Stimulated activated naive CD8-positive, alpha-beta T cell treated with anti-CD3 and anti-CD28 coated beads, Interleukin-15, Interleukin-2, amounts not matched to agents 100 ng/mL and 50 ng/mL, for 24 hours (primary cell): ENCODE measurements at regions not wholly inside any gene's neighbourhood (a gene's known extent, or its start where the extent isn't known, plus 50 kb on each side); places are given as distances from the start of the nearest gene placed in this dataset.

Experiments
- H3K27ac Mint-ChIP-seq: one replicate; pipeline ENCODE4 v1.8.0; 2021; ENCODE audit warnings: mild to moderate bottlenecking, mixed read lengths
- H3K27me3 Mint-ChIP-seq: one replicate; pipeline ENCODE4 v1.8.0; 2021; ENCODE audit warnings: mixed read lengths
- H3K36me3 Mint-ChIP-seq: one replicate; pipeline ENCODE4 v1.8.0; 2021; ENCODE audit warnings: low read depth, mixed read lengths
- H3K4me1 Mint-ChIP-seq: one replicate; pipeline ENCODE4 v1.8.0; 2021; ENCODE audit warnings: low read depth, mixed read lengths
- H3K4me3 Mint-ChIP-seq: one replicate; pipeline ENCODE4 v1.8.0; 2021; ENCODE audit warnings: mild to moderate bottlenecking, mixed read lengths
- H3K9me3 Mint-ChIP-seq: one replicate; pipeline ENCODE4 v1.8.0; 2021; ENCODE audit warnings: mixed read lengths

DNA sequence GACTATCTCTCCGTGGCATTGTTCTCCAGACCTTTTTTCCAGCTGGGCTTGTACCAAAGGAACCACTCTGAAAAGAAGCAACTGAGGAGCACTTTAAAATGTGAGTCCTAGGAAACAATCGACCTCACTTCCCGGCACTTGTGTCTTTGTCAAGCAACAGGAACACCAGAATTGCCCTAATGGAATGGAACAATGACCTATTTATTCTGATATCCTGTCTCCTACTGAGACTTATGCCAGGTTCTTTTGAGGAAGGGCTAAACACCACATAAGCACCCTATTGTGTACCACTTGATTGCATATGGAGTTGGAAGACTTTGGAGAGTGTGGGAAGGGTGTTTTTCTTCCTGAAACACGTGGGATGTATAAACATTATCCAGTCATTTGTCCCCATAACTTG lies 56.8 kb upstream of the TGFBR2 start:
- no peaks in the 10 kb centered on the region for H3K36me3 Mint-ChIP-seq
- H3K27ac Mint-ChIP-seq, result no peak overlapping the region
- no peaks in the 10 kb centered on the region for H3K9me3 Mint-ChIP-seq
- peaks cover 56% of the 10 kb centered on the region for H3K4me1 Mint-ChIP-seq
- no peaks in the 10 kb centered on the region for H3K27me3 Mint-ChIP-seq
- H3K4me3 Mint-ChIP-seq, result no peak overlapping the region

DNA sequence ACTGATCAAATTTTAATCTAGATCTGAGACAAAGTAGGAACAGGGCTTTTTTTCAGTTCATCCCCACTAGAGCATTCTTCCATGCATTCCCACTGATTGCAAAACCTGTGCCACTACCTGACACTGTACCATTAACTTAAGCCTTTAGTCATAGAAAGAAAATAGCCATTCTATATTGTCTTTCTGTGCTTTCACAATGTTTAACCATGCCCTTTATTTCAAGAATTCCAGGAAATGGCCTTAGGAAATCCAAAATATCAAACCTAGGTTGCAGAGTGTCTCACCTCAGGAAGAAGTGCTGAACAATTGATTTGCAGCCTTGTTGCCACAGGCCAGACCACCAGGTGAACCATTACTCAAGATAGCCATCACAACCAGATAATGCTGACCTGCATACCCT lies 56.2 kb upstream of the TGFBR2 start:
- H3K9me3 Mint-ChIP-seq, result no peaks in the 10 kb centered on the region
- H3K27me3 Mint-ChIP-seq, result no peaks in the 10 kb centered on the region
- no peak overlapping the region for H3K27ac Mint-ChIP-seq
- peaks cover 49% of the 10 kb centered on the region for H3K4me1 Mint-ChIP-seq
- H3K36me3 Mint-ChIP-seq, result no peaks in the 10 kb centered on the region
- H3K4me3 Mint-ChIP-seq, result no peak overlapping the region

DNA sequence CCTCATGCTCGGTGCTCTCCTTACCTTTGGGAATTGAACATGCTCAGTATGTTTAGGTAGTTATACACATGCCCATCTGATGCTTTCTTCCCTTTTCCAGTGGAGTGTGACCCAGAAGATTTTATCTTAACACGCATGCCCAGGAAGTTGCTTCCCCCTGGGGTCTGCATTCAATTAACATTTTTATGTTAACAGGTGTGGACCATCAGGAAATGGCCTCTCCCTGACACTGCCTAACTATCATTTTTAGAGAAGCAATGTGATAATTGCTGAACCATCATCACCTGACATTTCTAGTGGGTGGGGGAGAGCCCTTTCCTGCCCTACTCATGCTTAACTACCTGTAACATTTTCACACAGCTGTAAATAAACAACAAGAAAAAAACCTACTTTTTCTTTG lies 55.1 kb upstream of the TGFBR2 start:
- no peak overlapping the region for H3K4me3 Mint-ChIP-seq
- H3K27me3 Mint-ChIP-seq, result no peaks in the 10 kb centered on the region
- no peaks in the 10 kb centered on the region for H3K9me3 Mint-ChIP-seq
- H3K4me1 Mint-ChIP-seq, result peaks cover 40% of the 10 kb centered on the region
- no peaks in the 10 kb centered on the region for H3K36me3 Mint-ChIP-seq
- no peak overlapping the region for H3K27ac Mint-ChIP-seq

DNA sequence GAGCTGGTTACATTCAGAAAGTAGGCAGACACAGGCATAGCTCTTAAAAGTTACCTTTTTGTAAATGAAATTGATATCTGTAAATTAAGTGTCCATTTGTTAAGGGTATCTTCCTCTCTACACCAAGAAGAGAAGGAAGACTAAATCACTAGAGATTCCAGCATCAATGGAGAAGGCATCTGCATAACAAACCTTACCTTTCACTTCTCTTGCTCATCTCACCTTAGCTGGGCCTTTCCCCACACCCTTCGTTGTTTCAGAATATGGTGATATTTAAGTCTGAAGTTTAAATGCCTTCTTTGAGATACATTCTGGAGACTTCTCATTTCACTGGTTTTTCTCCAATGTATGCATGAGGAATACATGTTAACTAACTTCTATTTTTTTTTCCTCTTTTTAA lies 54.5 kb upstream of the TGFBR2 start:
- Mint-ChIP-seq H3K4me1 (peaks cover 39% of the 10 kb centered on the region), H3K9me3 (no peaks in the 10 kb centered on the region), H3K27ac (no peak overlapping the region), H3K36me3 (no peaks in the 10 kb centered on the region), H3K4me3 (no peak overlapping the region), H3K27me3 (no peaks in the 10 kb centered on the region)

DNA sequence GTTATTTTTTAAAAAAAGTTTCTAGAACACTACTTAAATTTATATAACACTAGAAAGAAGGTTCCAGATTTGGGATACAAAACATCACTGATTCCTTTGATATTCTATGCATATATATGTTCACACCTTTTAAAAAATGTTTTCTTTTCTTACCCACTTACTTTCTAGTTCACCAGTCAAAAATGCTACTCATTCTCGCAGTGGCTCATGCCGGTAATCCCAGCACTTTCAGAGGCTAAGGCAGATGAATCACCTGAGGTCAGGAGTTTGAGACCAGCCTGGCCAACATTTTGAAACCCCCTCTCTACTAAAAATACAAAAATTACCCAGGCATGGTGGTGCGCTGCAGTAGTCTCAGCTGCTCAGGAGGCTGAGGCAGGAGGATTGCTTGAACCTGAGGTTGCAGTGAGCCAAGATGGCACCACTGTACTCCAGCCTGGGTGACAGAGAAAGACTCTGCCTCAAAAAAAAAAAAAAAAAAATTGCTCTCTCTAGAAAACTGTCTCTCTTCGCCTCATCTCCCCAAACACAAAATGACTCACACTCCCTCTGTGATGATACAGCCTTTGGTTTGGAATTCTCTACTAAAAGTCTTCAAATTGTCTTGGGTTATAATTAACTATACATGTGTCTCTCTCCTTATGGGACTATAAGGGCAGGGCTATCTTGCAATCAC lies 52.6 kb upstream of the TGFBR2 start:
- Mint-ChIP-seq H3K27me3 (no peaks in the 10 kb centered on the region), H3K36me3 (no peaks in the 10 kb centered on the region), H3K27ac (peak overlapping the region; percentile 73), H3K4me1 (peaks cover 34% of the 10 kb centered on the region), H3K4me3 (no peak overlapping the region), H3K9me3 (no peaks in the 10 kb centered on the region)

DNA sequence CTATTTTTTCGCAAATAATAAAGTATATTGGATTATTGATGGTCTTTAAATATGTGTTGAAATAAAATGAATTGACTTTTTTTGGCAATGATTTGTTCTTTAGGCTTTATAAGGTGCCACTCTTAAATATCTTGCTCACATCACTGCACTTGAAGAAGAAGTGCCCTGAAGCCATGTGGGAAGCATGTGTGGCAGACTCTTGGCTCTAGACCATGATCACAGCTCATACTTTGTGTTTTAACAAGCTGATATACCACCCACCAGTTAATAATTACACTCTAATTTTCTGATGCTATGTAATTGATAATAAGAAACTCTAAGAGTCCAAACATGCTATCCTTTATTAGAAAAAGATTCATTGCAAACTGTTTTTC lies 52.1 kb upstream of the TGFBR2 start:
- H3K9me3 Mint-ChIP-seq, result no peaks in the 10 kb centered on the region
- H3K27ac Mint-ChIP-seq, result no peak overlapping the region
- H3K4me3 Mint-ChIP-seq, result no peak overlapping the region
- no peaks in the 10 kb centered on the region for H3K36me3 Mint-ChIP-seq
- no peaks in the 10 kb centered on the region for H3K27me3 Mint-ChIP-seq
- H3K4me1 Mint-ChIP-seq, result peaks cover 34% of the 10 kb centered on the region

DNA sequence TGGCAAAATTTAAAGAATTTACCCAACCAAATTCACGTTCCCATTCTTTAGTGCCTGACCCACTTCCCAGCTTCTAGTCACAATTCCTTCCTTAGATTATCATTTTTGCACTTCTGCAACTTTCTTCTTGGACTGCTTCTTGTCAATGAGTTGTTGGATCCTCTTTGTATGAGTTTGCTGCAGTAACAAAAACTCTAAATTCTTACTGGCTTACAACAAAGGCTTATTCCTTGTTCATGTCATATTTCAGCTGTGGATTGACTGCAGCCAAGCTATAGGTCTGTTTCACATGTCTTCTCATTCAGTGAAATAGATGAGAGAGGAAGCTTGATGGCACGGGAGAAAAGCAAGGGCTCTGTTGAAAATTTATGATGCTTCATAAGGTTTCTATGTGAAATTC lies 50.4 kb upstream of the TGFBR2 start:
- Mint-ChIP-seq H3K9me3 (peaks cover 3% of the 10 kb centered on the region), H3K27ac (no peak overlapping the region), H3K27me3 (no peaks in the 10 kb centered on the region), H3K4me3 (no peak overlapping the region), H3K36me3 (no peaks in the 10 kb centered on the region), H3K4me1 (peaks cover 31% of the 10 kb centered on the region)
